Endothelial cell of umbilical vein (primary cell): ENCODE measurements at regions not wholly inside any gene's neighbourhood (a gene's known extent, or its start where the extent isn't known, plus 50 kb on each side); places are given as distances from the start of the nearest gene placed in this dataset.

Experiments
- BruUV-seq: library from RNA; stranded (reverse); fragments of 400-500 nt; replicated peaks from 2 replicates; lab custom pipeline; 2021; lab: Mats Ljungman, UMichigan
- CTCF ChIA-PET: fragments of 300-600, 350-600 bp; sonication (Branson Sonifier 250); formaldehyde crosslinking; loops from one replicate; lab custom pipeline; 2021; ENCODE audit warnings: antibody characterized with exemption, inconsistent platforms; lab: Charles Lee
- POLR2A ChIA-PET: fragments of 300-600, 350-600 bp; sonication (Branson Sonifier 250); formaldehyde crosslinking; loops from one replicate; lab custom pipeline; 2021; ENCODE audit warnings: antibody characterized with exemption, inconsistent platforms; lab: Charles Lee
- DNase-seq: peaks from one replicate; pipeline ENCODE4 v3.0.0-alpha.2; 2011; ENCODE audit warnings: low read depth, low spot score
- FAIRE-seq: peaks from 2 replicates; lab custom pipeline; 2011; peaks lifted over from hg19 to GRCh38; lab: Jason Lieb, UNC
- H2AFZ ChIP-seq: 2 replicates; pipeline ENCODE4 v1.6.0; 2012; ENCODE audit warnings: low read depth, low read length, control low read depth, inconsistent platforms
- H3K27ac ChIP-seq: 2 replicates; pipeline ENCODE4 v1.5.1; 2011; ENCODE audit warnings: low read depth, mild to moderate bottlenecking, control low read depth, low read length, moderate library complexity; ENCODE audit not compliant: insufficient read depth
- H3K27me3 ChIP-seq, 2 experiments: 2 replicates each; pipeline versions ENCODE4 v1.6.0 to v1.6.1; 2011; ENCODE audit warnings: low read length in 2 of 2, mixed read lengths in 1 of 2; ENCODE audit not compliant: control insufficient read depth in 2 of 2, insufficient read depth in 2 of 2
- H3K36me3 ChIP-seq, 2 experiments: 2 replicates in 1 of 2; 3 replicates in 1 of 2; pipeline ENCODE4 v1.5.1; 2011; ENCODE audit warnings: low read length in 2 of 2, mild to moderate bottlenecking in 1 of 2, moderate library complexity in 1 of 2; ENCODE audit not compliant: control insufficient read depth in 2 of 2, insufficient read depth in 2 of 2; ENCODE audit errors: extremely low read depth in 1 of 2
- H3K4me1 ChIP-seq: 3 replicates; pipeline ENCODE4 v1.5.1; 2011; ENCODE audit warnings: mild to moderate bottlenecking, low read length; ENCODE audit not compliant: control insufficient read depth, insufficient read depth; ENCODE audit errors: extremely low read depth
- H3K4me2 ChIP-seq: 2 replicates; pipeline ENCODE4 v1.6.1; 2011; ENCODE audit warnings: low read length, control low read depth, mixed read lengths; ENCODE audit not compliant: insufficient read depth
- H3K4me3 ChIP-seq, 3 experiments: fragments of 200-600 bp in 1 of 3; sonication (generic), shearing (Covaris generic) in 1 of 3; replicated peaks in 1 of 3; 2 replicates each; pipeline ENCODE4 v1.5.1; 2011 to 2016; ENCODE audit warnings: control low read depth in 3 of 3, low read length in 3 of 3, mild to moderate bottlenecking in 2 of 3, inconsistent platforms in 1 of 3, low read depth in 1 of 3, moderate library complexity in 1 of 3; ENCODE audit not compliant: insufficient read depth in 1 of 3
- H3K79me2 ChIP-seq: 2 replicates; pipeline ENCODE4 v1.6.0; 2012; ENCODE audit warnings: low read length, inconsistent platforms; ENCODE audit not compliant: control insufficient read depth, insufficient read depth
- H3K9ac ChIP-seq: replicated peaks from 2 replicates; pipeline ENCODE3; 2011; ENCODE audit warnings: low read length, control low read depth; ENCODE audit not compliant: insufficient read depth; ENCODE audit errors: extremely low read depth
- H3K9me1 ChIP-seq: replicated peaks from 3 replicates; pipeline ENCODE4 v1.6.0; 2011; ENCODE audit warnings: mild to moderate bottlenecking, low read length; ENCODE audit not compliant: control insufficient read depth, insufficient read depth; ENCODE audit errors: extremely low read depth
- H3K9me3 ChIP-seq: replicated peaks from 2 replicates; pipeline ENCODE4 v1.5.1; 2012; ENCODE audit warnings: low read length, inconsistent platforms; ENCODE audit not compliant: control insufficient read depth, insufficient read depth
- H4K20me1 ChIP-seq: replicated peaks from 2 replicates; pipeline ENCODE3; 2011; ENCODE audit warnings: mild to moderate bottlenecking, low read length; ENCODE audit not compliant: control insufficient read depth, insufficient read depth; ENCODE audit errors: extremely low read depth
- EZH2 ChIP-seq: IDR thresholded peaks from 2 replicates; pipeline ENCODE4 v1.6.1; 2012; ENCODE audit warnings: borderline replicate concordance, low read depth, mild to moderate bottlenecking, moderate library complexity, low read length, inconsistent platforms; ENCODE audit not compliant: severe bottlenecking
- FOS ChIP-seq: IDR thresholded peaks from 2 replicates; pipeline ENCODE4 v1.6.1; 2011; ENCODE audit warnings: mild to moderate bottlenecking, low read length, moderate library complexity, borderline replicate concordance; ENCODE audit not compliant: insufficient read depth
- GATA2 ChIP-seq: IDR thresholded peaks from 2 replicates; pipeline ENCODE4 v1.7.0; 2011; ENCODE audit warnings: low read depth, mild to moderate bottlenecking, moderate library complexity, mixed read lengths, low read length; ENCODE audit not compliant: insufficient read length, insufficient read depth
- JUN ChIP-seq: IDR thresholded peaks from 2 replicates; pipeline ENCODE4 v1.6.1; 2011; ENCODE audit warnings: borderline replicate concordance, low read depth; ENCODE audit not compliant: insufficient read length, insufficient read depth
- POLR2A ChIP-seq: IDR thresholded peaks from 2 replicates; pipeline ENCODE4 v1.6.1; 2012; ENCODE audit warnings: low read depth, mild to moderate bottlenecking, control low read depth, low read length
- POLR2AphosphoS5 ChIP-seq: IDR thresholded peaks from 2 replicates; pipeline ENCODE4 v1.6.1; 2012; ENCODE audit warnings: low read depth, mild to moderate bottlenecking, control low read depth, low read length, moderate library complexity; ENCODE audit not compliant: insufficient read depth
- dilution Hi-C: fragments of 300-500 bp; cut with MboI; formaldehyde crosslinking; loops from one replicate; pipeline ENCODE4 v1.15.0; 2019; ENCODE audit warnings: low sequenced_read_pairs; ENCODE audit not compliant: extremely low pct_ligation_motif_present
- intact Hi-C: fragments of 100-400 bp; cut with micrococcal nuclease; formaldehyde crosslinking; loops from one replicate; pipeline ENCODE4 v1.10.0; 2022
- TF ChIP-seq, protein P1 (sequence below): IDR thresholded peaks from 2 replicates; pipeline ENCODE4 v1.6.1; 2011; ENCODE audit not compliant: insufficient read depth, insufficient read length

DNA sequence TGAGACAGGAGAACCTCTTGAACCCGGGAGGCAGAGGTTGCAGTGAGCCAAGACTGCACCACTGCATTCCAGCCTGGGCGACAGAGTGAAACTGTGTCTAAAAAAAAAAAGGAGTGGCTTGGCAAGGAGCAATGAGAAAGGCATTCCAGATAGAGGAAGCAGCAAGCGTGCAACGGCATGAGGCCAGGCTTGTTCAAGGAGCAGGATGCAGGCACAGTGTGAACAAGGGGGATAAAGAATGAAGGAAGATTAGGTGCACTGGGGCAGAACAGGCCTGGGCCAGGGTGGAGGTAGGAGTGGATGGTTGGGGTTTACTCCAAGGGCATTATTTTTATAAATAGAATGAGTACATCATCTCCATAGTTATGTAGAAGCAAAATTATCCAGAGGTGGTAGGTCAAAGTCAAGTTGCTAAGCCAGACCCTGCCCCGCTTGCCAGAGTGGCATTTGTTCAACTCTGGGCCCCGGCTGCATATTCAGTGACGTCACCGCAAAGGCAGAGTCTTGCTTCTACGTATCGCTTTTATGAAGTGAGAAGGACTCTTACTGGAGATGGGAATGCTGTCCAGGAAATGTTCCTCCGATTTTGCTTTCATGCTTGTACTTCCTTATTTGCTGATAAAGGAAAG, 100.2 kb downstream of the KATNIP start:
- dilution Hi-C loops, result no loop called here
- no peak overlapping the region for H3K4me3 ChIP-seq
- no TSS peak for BruUV-seq
- no peaks in the 10 kb centered on the region for H4K20me1 ChIP-seq
- no peak for TF ChIP-seq EZH2
- peak; percentile 17 for TF ChIP-seq JUN
- TF ChIP-seq POLR2AphosphoS5, result no peak
- no peak overlapping the region for H3K27ac ChIP-seq
- no peak for FAIRE-seq
- H3K4me2 ChIP-seq, result no peak overlapping the region
- POLR2A ChIA-PET, result no interaction called here
- H2AFZ ChIP-seq, result no peak overlapping the region
- peaks cover 3% of the 10 kb centered on the region for H3K4me1 ChIP-seq
- H3K9ac ChIP-seq, result no peak overlapping the region
- no peaks in the 10 kb centered on the region for H3K27me3 ChIP-seq
- H3K79me2 ChIP-seq, result no peaks in the 10 kb centered on the region
- H3K9me1 ChIP-seq, result no peaks in the 10 kb centered on the region
- peak; percentile 25 for DNase-seq
- no peaks in the 10 kb centered on the region for H3K36me3 ChIP-seq
- intact Hi-C loops, result no loop called here
- CTCF ChIA-PET, result interaction anchor here (2.1 kb wide), 1 partner anchor 10 kb away, joined by 5 read pairs; no protein-coding TSS in a partner anchor
- no peaks in the 10 kb centered on the region for H3K9me3 ChIP-seq

DNA sequence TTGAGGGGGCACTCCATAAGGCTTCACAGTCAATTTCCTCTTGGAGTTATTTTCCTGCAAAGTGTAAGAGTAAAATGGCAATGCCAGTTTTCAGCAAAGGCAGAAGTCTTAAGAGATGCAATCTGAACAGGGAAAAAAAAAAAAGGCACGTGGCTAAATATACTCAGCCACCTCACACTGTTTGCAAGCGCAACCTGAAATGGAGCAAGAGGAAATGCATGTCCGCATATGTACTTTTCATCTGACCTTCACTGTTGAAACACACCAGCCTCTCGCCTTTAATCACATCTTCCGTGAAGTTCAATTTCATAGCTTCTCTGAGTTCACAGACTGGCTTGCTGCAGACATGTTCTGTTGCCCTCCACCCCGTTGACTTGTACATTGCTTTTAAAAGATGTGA, 101.4 kb downstream of the KATNIP start:
- Histone ChIP-seq H3K4me3 (no peak overlapping the region), H3K36me3 (no peaks in the 10 kb centered on the region), H3K4me1 (peaks cover 3% of the 10 kb centered on the region), H3K9ac (no peak overlapping the region), H3K4me2 (no peak overlapping the region), H4K20me1 (no peaks in the 10 kb centered on the region), H3K9me3 (no peaks in the 10 kb centered on the region), H2AFZ (no peak overlapping the region), H3K27ac (no peak overlapping the region), H3K79me2 (no peaks in the 10 kb centered on the region), H3K9me1 (no peaks in the 10 kb centered on the region), H3K27me3 (no peaks in the 10 kb centered on the region)
- dilution Hi-C loops, result no loop called here
- DNase-seq (no peak), FAIRE-seq (no peak)
- CTCF ChIA-PET, result interaction anchor here (1.1 kb wide), 2 partner anchors 11 to 39 kb away, joined by 3 to 4 read pairs; no protein-coding TSS in a partner anchor
- TF ChIP-seq GATA2 (no peak), JUN (no peak), EZH2 (no peak), FOS (no peak), POLR2A (no peak)
- TF ChIP-seq, protein P1, sequence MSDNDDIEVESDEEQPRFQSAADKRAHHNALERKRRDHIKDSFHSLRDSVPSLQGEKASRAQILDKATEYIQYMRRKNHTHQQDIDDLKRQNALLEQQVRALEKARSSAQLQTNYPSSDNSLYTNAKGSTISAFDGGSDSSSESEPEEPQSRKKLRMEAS, result no peak
- POLR2A ChIA-PET, result no interaction called here
- BruUV-seq, result no TSS peak
- intact Hi-C loops, result no loop called here
